NAMALWA (cell line): ENCODE measurements at regions not wholly inside any gene's neighbourhood (a gene's known extent, or its start where the extent isn't known, plus 50 kb on each side); places are given as distances from the start of the nearest gene placed in this dataset.

Experiments
- DNase-seq: peaks from one replicate; pipeline ENCODE4 v3.0.0-alpha.2; 2015; ENCODE audit warnings: low spot score

GRCh38 chr12:124395284-124395752 is 100.4 kb downstream of the RFLNA start:
- DNase-seq = no peak

GRCh38 chr12:124394462-124395128 is 99.7 kb downstream of the RFLNA start:
- DNase-seq = no peak

- no peak for DNase-seq
Observed at GRCh38 chr12:124393831-124394230, 98.9 kb downstream of the RFLNA start.

- no peak for DNase-seq
Observed at GRCh38 chr12:124393414-124393790, 98.5 kb downstream of the RFLNA start.

GRCh38 chr12:124392667-124393413 is 97.9 kb downstream of the RFLNA start:
- DNase-seq = no peak

- peak; percentile 28 for DNase-seq
Observed at GRCh38 chr12:124392271-124392666, 97.4 kb downstream of the RFLNA start.

- DNase-seq = peak; percentile 78
Observed at GRCh38 chr12:124391340-124392261, 96.7 kb downstream of the RFLNA start.

GRCh38 chr12:124390442-124391097 is 95.7 kb downstream of the RFLNA start:
- DNase-seq = peak; percentile 37

GRCh38 chr12:124389725-124390441 is 95.0 kb downstream of the RFLNA start:
- no peak for DNase-seq

GRCh38 chr12:124389138-124389724 is 94.3 kb downstream of the RFLNA start:
- no peak for DNase-seq

- DNase-seq = no peak
Observed at GRCh38 chr12:124388679-124389137, 93.8 kb downstream of the RFLNA start.

GRCh38 chr12:124388038-124388671 is 93.3 kb downstream of the RFLNA start:
- DNase-seq = no peak

GRCh38 chr12:124387528-124387911 is 92.6 kb downstream of the RFLNA start:
- no peak for DNase-seq

GRCh38 chr12:124386661-124387527 is 92.0 kb downstream of the RFLNA start:
- DNase-seq = no peak

- DNase-seq = no peak
Observed at GRCh38 chr12:124386059-124386458, 91.2 kb downstream of the RFLNA start.

- no peak for DNase-seq
Observed at GRCh38 chr12:124385219-124385969, 90.5 kb downstream of the RFLNA start.

- no peak for DNase-seq
Observed at GRCh38 chr12:124384299-124384894, 89.5 kb downstream of the RFLNA start.

GRCh38 chr12:124383028-124383427 is 88.1 kb downstream of the RFLNA start:
- no peak for DNase-seq
